IMR-90 (cell line): ENCODE measurements at regions not wholly inside any gene's neighbourhood (a gene's known extent, or its start where the extent isn't known, plus 50 kb on each side); places are given as distances from the start of the nearest gene placed in this dataset.
"Not testable (repeated sequence)": the region's sequence is repeated elsewhere in the genome, so short reads cannot be mapped to it uniquely, and the experiment has no call there.

Experiments used
- ATAC-seq: fragments of 200-7000 bp; cut with Tn5 transposase; 2 replicates; pipeline ENCODE4 v1.9.1; 2020; ENCODE audit warnings: low read depth, mild to moderate bottlenecking, moderate library complexity
- BruUV-seq: library from RNA; stranded (reverse); fragments of 400-500 nt; replicated peaks from 2 replicates; lab custom pipeline; 2021; lab: Mats Ljungman, UMichigan
- CTCF ChIA-PET: fragments of 300-600 bp; formaldehyde crosslinking; extraction: SDS; loops from one replicate; lab custom pipeline; 2021; ENCODE audit warnings: antibody characterized with exemption; lab: Yijun Ruan, JAX
- POLR2A ChIA-PET: fragments of 300-600 bp; sonication (Branson Sonifier 250); formaldehyde crosslinking; loops from one replicate; lab custom pipeline; 2022; ENCODE audit warnings: antibody characterized with exemption; ENCODE audit not compliant: unreplicated experiment; lab: Charles Lee
- DNase-seq: peaks from one replicate; pipeline ENCODE4 v3.0.0; 2013
- H2AFZ ChIP-seq: replicated peaks from 2 replicates; pipeline ENCODE3; 2013; ENCODE audit warnings: low read length, mild to moderate bottlenecking; ENCODE audit not compliant: poor library complexity
- H2AK5ac ChIP-seq: 2 replicates; pipeline ENCODE4 v1.6.1; 2013; ENCODE audit warnings: low read depth, low read length, inconsistent platforms
- H2AK9ac ChIP-seq: replicated peaks from 2 replicates; pipeline ENCODE3; 2013; ENCODE audit warnings: mild to moderate bottlenecking, low read depth, low read length, moderate library complexity; ENCODE audit not compliant: poor library complexity
- H2BK120ac ChIP-seq: 2 replicates; pipeline ENCODE4 v1.6.1; 2013; ENCODE audit warnings: low read depth, low read length, inconsistent platforms
- H2BK15ac ChIP-seq: 3 replicates; pipeline ENCODE4 v1.6.1; 2013; ENCODE audit warnings: low read depth, low read length, inconsistent platforms
- H2BK20ac ChIP-seq: 2 replicates; pipeline ENCODE4 v1.6.1; 2013; ENCODE audit warnings: low read depth, mild to moderate bottlenecking, inconsistent platforms, low read length, moderate library complexity
- H2BK5ac ChIP-seq: 2 replicates; pipeline ENCODE4 v1.6.1; 2013; ENCODE audit warnings: mild to moderate bottlenecking, low read depth, low read length, inconsistent platforms; ENCODE audit not compliant: poor library complexity, severe bottlenecking
- H3K14ac ChIP-seq: replicated peaks from 2 replicates; pipeline ENCODE4 v1.6.1; 2013; ENCODE audit warnings: low read depth, low read length, inconsistent platforms
- H3K18ac ChIP-seq: 2 replicates; pipeline ENCODE4 v1.6.1; 2013; ENCODE audit warnings: low read depth, low read length, control low read depth
- H3K23ac ChIP-seq: 2 replicates; pipeline ENCODE4 v1.6.1; 2013; ENCODE audit warnings: low read depth, low read length, inconsistent platforms
- H3K27ac ChIP-seq: 2 replicates; pipeline ENCODE4 v1.5.1; 2013; ENCODE audit warnings: mild to moderate bottlenecking, control low read depth, low read length; ENCODE audit not compliant: insufficient read depth
- H3K27me3 ChIP-seq: 2 replicates; pipeline ENCODE4 v1.6.1; 2013; ENCODE audit warnings: low read length; ENCODE audit not compliant: control insufficient read depth, insufficient read depth
- H3K36me3 ChIP-seq: 2 replicates; pipeline ENCODE4 v1.6.1; 2013; ENCODE audit warnings: low read length, mixed read lengths; ENCODE audit not compliant: control insufficient read depth, insufficient read depth
- H3K4ac ChIP-seq: 2 replicates; pipeline ENCODE4 v1.6.1; 2013; ENCODE audit warnings: low read depth, low read length, inconsistent platforms
- H3K4me1 ChIP-seq: 2 replicates; pipeline ENCODE4 v1.6.1; 2013; ENCODE audit warnings: low read length, mixed read lengths; ENCODE audit not compliant: control insufficient read depth, insufficient read depth
- H3K4me2 ChIP-seq: 2 replicates; pipeline ENCODE4 v1.6.1; 2013; ENCODE audit warnings: low read depth, mild to moderate bottlenecking, control low read depth, low read length, moderate library complexity
- H3K4me3 ChIP-seq: 2 replicates; pipeline ENCODE4 v1.5.1; 2013; ENCODE audit warnings: low read depth, mild to moderate bottlenecking, control low read depth, low read length, moderate library complexity; ENCODE audit not compliant: insufficient read depth
- H3K56ac ChIP-seq: 2 replicates; pipeline ENCODE4 v1.6.1; 2013; ENCODE audit warnings: low read length, inconsistent platforms; ENCODE audit not compliant: insufficient read depth; ENCODE audit errors: extremely low read depth
- H3K79me1 ChIP-seq, 2 experiments: 2 replicates each; pipeline ENCODE4 v1.6.1; 2013; ENCODE audit warnings: low read length in 2 of 2, inconsistent platforms in 1 of 2, low read depth in 1 of 2
- H3K9ac ChIP-seq: 2 replicates; pipeline ENCODE4 v1.6.1; 2013; ENCODE audit warnings: low read depth, low read length, control low read depth
- H3K9me1 ChIP-seq: 2 replicates; pipeline ENCODE4 v1.6.1; 2013; ENCODE audit warnings: low read length, inconsistent platforms; ENCODE audit not compliant: insufficient read depth
- H3K9me3 ChIP-seq: 2 replicates; pipeline ENCODE4 v1.6.1; 2013; ENCODE audit warnings: low read length; ENCODE audit not compliant: control insufficient read depth, insufficient read depth
- H4K20me1 ChIP-seq: 2 replicates; pipeline ENCODE4 v1.6.1; 2013; ENCODE audit warnings: low read length, inconsistent platforms; ENCODE audit not compliant: insufficient read depth
- H4K5ac ChIP-seq: 2 replicates; pipeline ENCODE4 v1.6.1; 2013; ENCODE audit warnings: mild to moderate bottlenecking, low read depth, low read length, control low read depth
- H4K8ac ChIP-seq, 2 experiments: 2 replicates each; pipeline ENCODE4 v1.6.1; 2013; ENCODE audit warnings: low read depth in 2 of 2, low read length in 2 of 2, control low read depth in 1 of 2, inconsistent platforms in 1 of 2
- H4K91ac ChIP-seq: 2 replicates; pipeline ENCODE4 v1.6.1; 2013; ENCODE audit warnings: low read depth, low read length, inconsistent platforms; ENCODE audit not compliant: insufficient read depth
- WGBS, 2 experiments: methylation state at CpG; one replicate each; pipeline versions ENCODE4 v1.1.5 to v1.1.7; 2013; ENCODE audit warnings: missing lambda C conversion rate in 2 of 2; ENCODE audit not compliant: insufficient read length in 1 of 2; ENCODE audit errors: extremely low coverage in 2 of 2; 5-methylcytosine and 5-hydroxymethylcytosine counted together
- dilution Hi-C: fragments of 300-500 bp; cut with HindIII; formaldehyde crosslinking; loops from one replicate; pipeline ENCODE4 v1.14.3; 2018; ENCODE audit warnings: low sequenced_read_pairs; ENCODE audit not compliant: unreplicated experiment
- in situ Hi-C: fragments of 300-500 bp; cut with MboI; formaldehyde crosslinking; loops from 3 replicates; pipeline ENCODE4 v1.14.3; 2019; ENCODE audit warnings: low sequenced_read_pairs, inconsistent platforms, mixed read lengths
- intact Hi-C: fragments of 100-400 bp; cut with micrococcal nuclease; formaldehyde crosslinking; loops from 2 replicates; pipeline ENCODE4 v1.10.0; 2022

- not testable (repeated sequence) for BruUV-seq
These were observed 97.4 kb upstream of the NANOS1 start for GRCh38 chr10:118932154-118932553.

More at GRCh38 chr10:118932154-118932553, 97.4 kb upstream of the NANOS1 start:
- H3K14ac ChIP-seq, H4K91ac ChIP-seq, H3K9me1 ChIP-seq, H3K4me2 ChIP-seq, H4K5ac ChIP-seq, H3K27me3 ChIP-seq, H3K4me3 ChIP-seq, H3K9ac ChIP-seq, POLR2A ChIA-PET, H2AFZ ChIP-seq, ATAC-seq, H3K36me3 ChIP-seq, H3K9me3 ChIP-seq, in situ Hi-C loops, H2BK5ac ChIP-seq, H2AK5ac ChIP-seq, H2BK120ac ChIP-seq, H3K79me1 ChIP-seq, H4K20me1 ChIP-seq, H3K18ac ChIP-seq, H4K8ac ChIP-seq, H2AK9ac ChIP-seq, H2BK15ac ChIP-seq, intact Hi-C loops, dilution Hi-C loops, H3K4me1 ChIP-seq, DNase-seq, H3K56ac ChIP-seq, H3K23ac ChIP-seq, H3K27ac ChIP-seq, H2BK20ac ChIP-seq, CTCF ChIA-PET, H3K4ac ChIP-seq: not testable (repeated sequence)
- WGBS, 2 experiments = no CpG with 5 or more reads among the region's 1 CpG
